ENCODE measurements at regions not wholly inside any gene's neighbourhood (a gene's known extent, or its start where the extent isn't known, plus 50 kb on each side); places are given as distances from the start of the nearest gene placed in this dataset.

DNA sequence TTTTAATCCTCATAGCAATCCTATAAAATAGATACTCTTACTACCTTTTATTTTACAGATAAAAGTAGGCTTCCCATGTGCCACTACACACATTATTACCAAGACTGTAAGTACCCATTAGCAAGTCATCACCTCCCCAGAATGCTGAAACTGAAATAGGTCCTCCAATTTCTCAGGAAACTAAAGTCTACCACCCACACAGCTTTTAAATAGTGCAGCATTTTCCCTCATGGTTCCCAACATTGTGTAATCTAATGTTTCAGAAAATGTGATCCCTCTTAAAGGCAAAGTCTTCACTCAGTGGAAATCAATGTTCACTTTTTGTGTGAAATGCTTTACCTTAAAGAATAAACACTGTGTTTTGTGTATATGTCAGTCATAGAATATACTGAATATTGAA, 356.5 kb downstream of the GPATCH2 start:
- TF ChIP-seq TCF12 (IDR thresholded peaks at IDR 0.05; ENCODE audit: low read depth) = no peak
- no peak for TF ChIP-seq RAD21 (IDR thresholded peaks at IDR 0.05; ENCODE audit: low read depth)

DNA sequence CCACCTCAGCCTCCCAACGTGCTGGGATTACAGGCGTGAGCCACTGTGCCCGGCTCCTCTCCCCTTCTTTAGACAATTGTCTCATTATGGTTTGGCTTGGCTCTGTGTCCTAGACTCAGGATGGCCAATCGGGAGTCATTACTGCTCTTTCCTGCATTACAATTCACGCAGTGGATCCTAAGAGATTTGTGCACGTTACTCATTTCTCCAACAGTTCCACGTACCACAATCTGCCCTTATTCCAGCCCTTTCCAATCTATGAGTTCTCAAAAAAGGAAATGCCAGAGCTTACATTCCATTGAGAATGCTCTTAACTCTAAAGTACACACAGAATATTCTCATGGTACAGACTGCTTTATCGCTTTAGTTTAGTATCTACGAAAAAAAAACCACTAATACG, 357.0 kb downstream of the GPATCH2 start:
- TF ChIP-seq FOXM1 (IDR thresholded peaks at IDR 0.05; ENCODE audit: borderline replicate concordance, low read depth) (no peak), CREB1 (IDR thresholded peaks at IDR 0.05; ENCODE audit: low read depth) (no peak), CEBPB (IDR thresholded peaks at IDR 0.05) (no peak), ZBTB7A (IDR thresholded peaks at IDR 0.05; ENCODE audit: low read depth) (no peak), TEAD4 (IDR thresholded peaks at IDR 0.05) (no peak), EGR1 (IDR thresholded peaks at IDR 0.05) (no peak), RAD21 (IDR thresholded peaks at IDR 0.05; ENCODE audit: low read depth) (no peak), EP300 (IDR thresholded peaks at IDR 0.05; ENCODE audit: borderline replicate concordance) (no peak), YY1 (IDR thresholded peaks at IDR 0.05; ENCODE audit: low read depth) (no peak), TAF1 (IDR thresholded peaks at IDR 0.05; ENCODE audit: low read depth) (no peak), NFIC (IDR thresholded peaks at IDR 0.05) (no peak)
- TF ChIP-seq, protein P1, sequence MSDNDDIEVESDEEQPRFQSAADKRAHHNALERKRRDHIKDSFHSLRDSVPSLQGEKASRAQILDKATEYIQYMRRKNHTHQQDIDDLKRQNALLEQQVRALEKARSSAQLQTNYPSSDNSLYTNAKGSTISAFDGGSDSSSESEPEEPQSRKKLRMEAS (IDR thresholded peaks at IDR 0.05) = no peak

DNA sequence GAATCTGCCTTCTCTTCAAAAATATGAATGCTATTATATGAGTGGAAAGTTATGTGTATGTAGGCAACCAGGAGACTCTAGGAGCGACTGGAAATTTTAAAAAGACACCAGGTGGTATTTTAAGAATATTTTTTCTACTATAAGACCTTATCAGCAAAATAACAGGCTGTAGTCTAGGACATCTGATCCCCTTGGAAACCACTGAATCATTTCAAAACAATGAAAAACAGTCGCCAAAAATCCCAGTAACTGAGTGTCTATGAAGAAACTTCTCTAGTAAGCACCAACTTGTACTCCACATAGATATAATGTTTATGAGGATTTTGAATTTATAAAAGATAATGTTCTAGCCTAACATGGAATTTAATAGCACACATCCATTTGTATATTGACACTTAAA, 358.5 kb downstream of the GPATCH2 start:
- TF ChIP-seq CREB1 (IDR thresholded peaks at IDR 0.05; ENCODE audit: low read depth) = no peak
- no peak for TF ChIP-seq ZBTB7A (IDR thresholded peaks at IDR 0.05; ENCODE audit: low read depth)
- TF ChIP-seq, protein P1 (IDR thresholded peaks at IDR 0.05) = no peak
- no peak for TF ChIP-seq TAF1 (IDR thresholded peaks at IDR 0.05; ENCODE audit: low read depth)
- no peak for TF ChIP-seq EP300 (IDR thresholded peaks at IDR 0.05; ENCODE audit: borderline replicate concordance)
- TF ChIP-seq, protein P2, sequence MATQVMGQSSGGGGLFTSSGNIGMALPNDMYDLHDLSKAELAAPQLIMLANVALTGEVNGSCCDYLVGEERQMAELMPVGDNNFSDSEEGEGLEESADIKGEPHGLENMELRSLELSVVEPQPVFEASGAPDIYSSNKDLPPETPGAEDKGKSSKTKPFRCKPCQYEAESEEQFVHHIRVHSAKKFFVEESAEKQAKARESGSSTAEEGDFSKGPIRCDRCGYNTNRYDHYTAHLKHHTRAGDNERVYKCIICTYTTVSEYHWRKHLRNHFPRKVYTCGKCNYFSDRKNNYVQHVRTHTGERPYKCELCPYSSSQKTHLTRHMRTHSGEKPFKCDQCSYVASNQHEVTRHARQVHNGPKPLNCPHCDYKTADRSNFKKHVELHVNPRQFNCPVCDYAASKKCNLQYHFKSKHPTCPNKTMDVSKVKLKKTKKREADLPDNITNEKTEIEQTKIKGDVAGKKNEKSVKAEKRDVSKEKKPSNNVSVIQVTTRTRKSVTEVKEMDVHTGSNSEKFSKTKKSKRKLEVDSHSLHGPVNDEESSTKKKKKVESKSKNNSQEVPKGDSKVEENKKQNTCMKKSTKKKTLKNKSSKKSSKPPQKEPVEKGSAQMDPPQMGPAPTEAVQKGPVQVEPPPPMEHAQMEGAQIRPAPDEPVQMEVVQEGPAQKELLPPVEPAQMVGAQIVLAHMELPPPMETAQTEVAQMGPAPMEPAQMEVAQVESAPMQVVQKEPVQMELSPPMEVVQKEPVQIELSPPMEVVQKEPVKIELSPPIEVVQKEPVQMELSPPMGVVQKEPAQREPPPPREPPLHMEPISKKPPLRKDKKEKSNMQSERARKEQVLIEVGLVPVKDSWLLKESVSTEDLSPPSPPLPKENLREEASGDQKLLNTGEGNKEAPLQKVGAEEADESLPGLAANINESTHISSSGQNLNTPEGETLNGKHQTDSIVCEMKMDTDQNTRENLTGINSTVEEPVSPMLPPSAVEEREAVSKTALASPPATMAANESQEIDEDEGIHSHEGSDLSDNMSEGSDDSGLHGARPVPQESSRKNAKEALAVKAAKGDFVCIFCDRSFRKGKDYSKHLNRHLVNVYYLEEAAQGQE (IDR thresholded peaks at IDR 0.05; ENCODE audit: low read depth) = no peak
- no peak for TF ChIP-seq TCF12 (IDR thresholded peaks at IDR 0.05; ENCODE audit: low read depth)
- TF ChIP-seq FOXM1 (IDR thresholded peaks at IDR 0.05; ENCODE audit: borderline replicate concordance, low read depth) = no peak
- TF ChIP-seq EGR1 (IDR thresholded peaks at IDR 0.05) = no peak

DNA sequence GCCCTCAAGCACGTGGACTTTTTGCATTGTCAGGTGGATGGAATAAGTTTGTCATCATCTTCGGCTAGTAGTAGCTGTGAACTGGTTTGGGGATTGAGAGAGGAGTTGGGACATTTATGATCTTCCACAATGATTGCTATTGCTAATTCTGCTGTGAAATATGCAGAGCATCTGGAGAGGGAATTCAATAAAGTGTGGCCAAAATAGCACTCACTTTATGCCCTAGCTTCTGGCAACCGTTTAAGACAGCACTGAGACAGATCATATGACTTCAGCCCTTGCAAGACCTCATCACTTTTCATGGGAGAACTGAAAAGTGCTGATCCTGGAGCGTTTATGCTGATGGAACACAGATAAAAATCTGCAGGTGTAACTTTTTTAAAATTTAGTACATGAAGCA, 360.8 kb downstream of the GPATCH2 start:
- TF ChIP-seq CREB1 (IDR thresholded peaks at IDR 0.05; ENCODE audit: low read depth) (no peak), ZBTB7A (IDR thresholded peaks at IDR 0.05; ENCODE audit: low read depth) (no peak), CEBPB (IDR thresholded peaks at IDR 0.05) (no peak)

DNA sequence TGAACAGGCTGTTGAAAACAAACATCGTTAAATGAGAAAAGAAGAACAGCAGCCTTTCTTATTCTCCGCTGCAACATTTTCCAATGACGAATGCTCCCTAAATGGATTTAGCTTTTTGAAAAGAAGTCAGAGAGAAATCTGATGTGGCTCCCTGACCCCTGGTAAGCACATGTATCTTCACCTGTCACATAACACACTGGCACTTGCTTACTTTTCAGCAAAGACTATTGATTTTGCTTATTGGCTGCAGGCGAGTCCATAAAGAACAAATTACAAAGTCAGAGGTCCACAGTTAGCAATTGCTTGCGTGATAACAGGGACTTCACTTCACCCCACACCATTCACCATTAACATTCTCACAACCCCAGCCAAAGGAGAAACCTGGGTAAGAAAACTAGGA, 362.8 kb downstream of the GPATCH2 start:
- TF ChIP-seq, protein P1 (IDR thresholded peaks at IDR 0.05) = no peak
- TF ChIP-seq EP300 (IDR thresholded peaks at IDR 0.05; ENCODE audit: borderline replicate concordance) (no peak), ZBTB7A (IDR thresholded peaks at IDR 0.05; ENCODE audit: low read depth) (no peak), RAD21 (IDR thresholded peaks at IDR 0.05; ENCODE audit: low read depth) (no peak), CREB1 (IDR thresholded peaks at IDR 0.05; ENCODE audit: low read depth) (no peak), TEAD4 (IDR thresholded peaks at IDR 0.05) (no peak), TCF12 (IDR thresholded peaks at IDR 0.05; ENCODE audit: low read depth) (no peak), EGR1 (IDR thresholded peaks at IDR 0.05) (no peak), CEBPB (IDR thresholded peaks at IDR 0.05) (no peak), YY1 (IDR thresholded peaks at IDR 0.05; ENCODE audit: low read depth) (no peak)
- TF ChIP-seq, protein P2 (IDR thresholded peaks at IDR 0.05; ENCODE audit: low read depth) = no peak

DNA sequence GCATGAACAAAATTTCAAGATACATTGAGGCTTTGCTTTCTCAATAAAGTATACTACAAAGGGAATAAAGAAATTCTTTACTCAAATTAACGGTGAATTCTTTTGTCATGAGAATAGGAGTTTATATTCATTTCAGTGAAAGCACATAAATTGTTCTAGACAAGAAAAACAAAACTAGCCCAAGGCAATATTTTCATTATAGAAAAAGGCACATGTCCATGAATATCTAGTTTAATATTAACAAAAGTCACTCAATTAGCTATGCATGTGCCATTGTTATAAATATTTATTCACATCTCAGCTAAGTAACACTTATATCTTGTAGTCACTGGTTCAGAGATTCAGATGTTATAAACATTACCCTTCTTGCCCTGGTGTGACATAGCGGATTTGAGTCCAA, 369.3 kb downstream of the GPATCH2 start:
- TF ChIP-seq, protein P1 (IDR thresholded peaks at IDR 0.05) = no peak
- TF ChIP-seq TAF1 (IDR thresholded peaks at IDR 0.05; ENCODE audit: low read depth) (no peak), TCF12 (IDR thresholded peaks at IDR 0.05; ENCODE audit: low read depth) (no peak), NFIC (IDR thresholded peaks at IDR 0.05) (no peak), CREB1 (IDR thresholded peaks at IDR 0.05; ENCODE audit: low read depth) (no peak), YY1 (IDR thresholded peaks at IDR 0.05; ENCODE audit: low read depth) (no peak), EP300 (IDR thresholded peaks at IDR 0.05; ENCODE audit: borderline replicate concordance) (no peak), TEAD4 (IDR thresholded peaks at IDR 0.05) (no peak), RAD21 (IDR thresholded peaks at IDR 0.05; ENCODE audit: low read depth) (no peak), EGR1 (IDR thresholded peaks at IDR 0.05) (no peak), CEBPB (IDR thresholded peaks at IDR 0.05) (no peak), ZBTB7A (IDR thresholded peaks at IDR 0.05; ENCODE audit: low read depth) (no peak), FOXM1 (IDR thresholded peaks at IDR 0.05; ENCODE audit: borderline replicate concordance, low read depth) (no peak)
- TF ChIP-seq, protein P2 (IDR thresholded peaks at IDR 0.05; ENCODE audit: low read depth) = no peak
- TF ChIP-seq, protein P3, sequence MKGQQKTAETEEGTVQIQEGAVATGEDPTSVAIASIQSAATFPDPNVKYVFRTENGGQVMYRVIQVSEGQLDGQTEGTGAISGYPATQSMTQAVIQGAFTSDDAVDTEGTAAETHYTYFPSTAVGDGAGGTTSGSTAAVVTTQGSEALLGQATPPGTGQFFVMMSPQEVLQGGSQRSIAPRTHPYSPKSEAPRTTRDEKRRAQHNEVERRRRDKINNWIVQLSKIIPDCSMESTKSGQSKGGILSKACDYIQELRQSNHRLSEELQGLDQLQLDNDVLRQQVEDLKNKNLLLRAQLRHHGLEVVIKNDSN (IDR thresholded peaks at IDR 0.05) = no peak
